Hepatocyte (in vitro differentiated cells): ENCODE measurements at regions not wholly inside any gene's neighbourhood (a gene's known extent, or its start where the extent isn't known, plus 50 kb on each side); places are given as distances from the start of the nearest gene placed in this dataset.

Experiments
- DNase-seq: peaks from one replicate; pipeline ENCODE4 v3.0.0-alpha.2; 2016; ENCODE audit warnings: low spot score
- H2AFZ ChIP-seq: fragments of 200-600 bp; sonication (generic); 2 replicates; pipeline ENCODE4 v1.6.0; 2016; ENCODE audit warnings: antibody characterized with exemption, mild to moderate bottlenecking
- H3K27ac ChIP-seq: fragments of 200-600 bp; sonication (generic); 2 replicates; pipeline ENCODE4 v1.5.1; 2016; ENCODE audit warnings: mild to moderate bottlenecking
- H3K27me3 ChIP-seq: fragments of 200-600 bp; sonication (generic); 2 replicates; pipeline ENCODE4 v1.6.1; 2016
- H3K36me3 ChIP-seq: fragments of 200-600 bp; sonication (generic); replicated peaks from 2 replicates; pipeline ENCODE4 v1.5.1; 2016; ENCODE audit warnings: low read depth; ENCODE audit not compliant: insufficient read depth
- H3K4me1 ChIP-seq: fragments of 200-600 bp; sonication (generic); 2 replicates; pipeline ENCODE4 v1.5.1; 2016; ENCODE audit warnings: mild to moderate bottlenecking, moderate library complexity; ENCODE audit not compliant: insufficient read depth
- H3K4me2 ChIP-seq: fragments of 200-600 bp; sonication (generic); 2 replicates; pipeline ENCODE4 v1.6.0; 2016
- H3K4me3 ChIP-seq: fragments of 200-600 bp; sonication (generic); 2 replicates; pipeline ENCODE4 v1.5.1; 2016; ENCODE audit warnings: mild to moderate bottlenecking
- H3K79me2 ChIP-seq: fragments of 200-600 bp; sonication (generic); 2 replicates; pipeline ENCODE4 v1.6.0; 2017; ENCODE audit warnings: mild to moderate bottlenecking
- H3K9me2 ChIP-seq: fragments of 200-600 bp; sonication (generic); replicated peaks from 2 replicates; pipeline ENCODE4 v1.6.0; 2017; ENCODE audit warnings: mild to moderate bottlenecking; ENCODE audit not compliant: insufficient read depth
- H3K9me3 ChIP-seq: fragments of 200-600 bp; sonication (generic); 2 replicates; pipeline ENCODE4 v1.5.1; 2016; ENCODE audit warnings: low read depth, mild to moderate bottlenecking
- H4K20me1 ChIP-seq: fragments of 200-600 bp; sonication (generic); 2 replicates; pipeline ENCODE4 v1.6.0; 2016; ENCODE audit warnings: mild to moderate bottlenecking; ENCODE audit not compliant: insufficient read depth, poor library complexity, severe bottlenecking
- CTCF ChIP-seq: fragments of 200-600 bp; sonication (generic); IDR thresholded peaks from 2 replicates; pipeline ENCODE4 v1.5.1; 2016; ENCODE audit warnings: antibody characterized with exemption, mild to moderate bottlenecking; ENCODE audit not compliant: poor library complexity
- EZH2 ChIP-seq: fragments of 200-600 bp; sonication (generic); IDR thresholded peaks from 2 replicates; pipeline ENCODE4 v1.6.1; 2016; ENCODE audit warnings: antibody characterized with exemption, mild to moderate bottlenecking, borderline replicate concordance
- EZH2phosphoT487 ChIP-seq: fragments of 200-600 bp; sonication (generic); IDR thresholded peaks from one replicate; pipeline ENCODE4 v1.6.1; 2018; ENCODE audit warnings: antibody characterized with exemption, mild to moderate bottlenecking, low read depth, moderate library complexity; ENCODE audit not compliant: unreplicated experiment, severe bottlenecking
- WGBS: methylation state at CpG from one replicate; pipeline ENCODE4 v1.1.6; 2016; ENCODE audit warnings: low lambda C conversion rate; ENCODE audit errors: missing lambda C conversion rate; 5-methylcytosine and 5-hydroxymethylcytosine counted together

- Histone ChIP-seq H3K79me2 (no peaks in the 10 kb centered on the region), H3K4me1 (no peaks in the 10 kb centered on the region), H3K4me3 (no peak overlapping the region), H4K20me1 (no peaks in the 10 kb centered on the region), H3K9me3 (no peaks in the 10 kb centered on the region), H3K9me2 (no peaks in the 10 kb centered on the region), H3K36me3 (no peaks in the 10 kb centered on the region), H3K27ac (no peak overlapping the region), H2AFZ (no peak overlapping the region), H3K27me3 (no peaks in the 10 kb centered on the region), H3K4me2 (no peak overlapping the region)
- DNase-seq = no peak
- TF ChIP-seq CTCF (no peak), EZH2 (no peak), EZH2phosphoT487 (no peak)
- WGBS = 93% methylated on average over 1 of the region's 1 CpG
Observed at GRCh38 chr11:30116512-30116911, 99.7 kb upstream of the KCNA4 start.

- no peak for DNase-seq
- TF ChIP-seq EZH2phosphoT487 (no peak), CTCF (no peak), EZH2 (no peak)
- H2AFZ ChIP-seq = no peak overlapping the region
- H3K27me3 ChIP-seq = no peaks in the 10 kb centered on the region
- H3K36me3 ChIP-seq = no peaks in the 10 kb centered on the region
- WGBS = 92% methylated on average over 4 of the region's 4 CpGs
- H3K9me2 ChIP-seq = no peaks in the 10 kb centered on the region
- no peak overlapping the region for H3K27ac ChIP-seq
- H4K20me1 ChIP-seq = no peaks in the 10 kb centered on the region
- H3K4me3 ChIP-seq = no peak overlapping the region
- H3K79me2 ChIP-seq = no peaks in the 10 kb centered on the region
- H3K9me3 ChIP-seq = no peaks in the 10 kb centered on the region
- no peak overlapping the region for H3K4me2 ChIP-seq
- no peaks in the 10 kb centered on the region for H3K4me1 ChIP-seq
Observed at GRCh38 chr11:30120045-30120589, 103.3 kb upstream of the KCNA4 start.

- no peak overlapping the region for H3K27ac ChIP-seq
- DNase-seq = no peak
- no peak overlapping the region for H3K4me2 ChIP-seq
- no peaks in the 10 kb centered on the region for H3K9me3 ChIP-seq
- H3K27me3 ChIP-seq = no peaks in the 10 kb centered on the region
- TF ChIP-seq EZH2 (no peak), CTCF (no peak), EZH2phosphoT487 (no peak)
- no peaks in the 10 kb centered on the region for H3K9me2 ChIP-seq
- H3K4me3 ChIP-seq = no peak overlapping the region
- no peaks in the 10 kb centered on the region for H4K20me1 ChIP-seq
- H3K4me1 ChIP-seq = no peaks in the 10 kb centered on the region
- 74% methylated on average over 2 of the region's 2 CpGs for WGBS
- H2AFZ ChIP-seq = no peak overlapping the region
- no peaks in the 10 kb centered on the region for H3K36me3 ChIP-seq
- H3K79me2 ChIP-seq = no peaks in the 10 kb centered on the region
Observed at GRCh38 chr11:30125456-30125855, 105.4 kb upstream of the FSHB start.
